ENCODE measurements at regions not wholly inside any gene's neighbourhood (a gene's known extent, or its start where the extent isn't known, plus 50 kb on each side); places are given as distances from the start of the nearest gene placed in this dataset.

DNA sequence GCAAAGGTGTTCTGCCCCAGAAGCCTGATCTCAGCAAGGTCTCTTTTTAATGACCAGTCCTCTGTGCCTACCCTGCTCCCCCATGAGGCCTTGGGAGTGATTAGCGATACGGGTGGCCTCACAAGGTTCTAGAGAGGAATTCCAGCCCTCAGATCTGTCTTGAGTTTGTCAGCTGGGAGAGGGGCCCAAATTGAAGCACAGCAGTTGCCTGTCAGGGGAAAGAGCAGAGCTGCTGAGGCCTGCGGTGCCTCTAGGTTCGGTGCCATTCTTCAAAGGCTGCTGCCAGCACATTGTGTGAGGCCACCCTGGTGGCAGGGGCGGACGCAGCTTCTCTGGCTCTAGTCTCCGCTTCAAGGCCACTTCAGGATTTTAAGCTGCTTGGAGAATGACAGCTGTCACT, 85.7 kb upstream of the GRIA1 start:
- no peak for DNase-seq (ENCODE audit: low spot score)
- TF ChIP-seq, protein P1, sequence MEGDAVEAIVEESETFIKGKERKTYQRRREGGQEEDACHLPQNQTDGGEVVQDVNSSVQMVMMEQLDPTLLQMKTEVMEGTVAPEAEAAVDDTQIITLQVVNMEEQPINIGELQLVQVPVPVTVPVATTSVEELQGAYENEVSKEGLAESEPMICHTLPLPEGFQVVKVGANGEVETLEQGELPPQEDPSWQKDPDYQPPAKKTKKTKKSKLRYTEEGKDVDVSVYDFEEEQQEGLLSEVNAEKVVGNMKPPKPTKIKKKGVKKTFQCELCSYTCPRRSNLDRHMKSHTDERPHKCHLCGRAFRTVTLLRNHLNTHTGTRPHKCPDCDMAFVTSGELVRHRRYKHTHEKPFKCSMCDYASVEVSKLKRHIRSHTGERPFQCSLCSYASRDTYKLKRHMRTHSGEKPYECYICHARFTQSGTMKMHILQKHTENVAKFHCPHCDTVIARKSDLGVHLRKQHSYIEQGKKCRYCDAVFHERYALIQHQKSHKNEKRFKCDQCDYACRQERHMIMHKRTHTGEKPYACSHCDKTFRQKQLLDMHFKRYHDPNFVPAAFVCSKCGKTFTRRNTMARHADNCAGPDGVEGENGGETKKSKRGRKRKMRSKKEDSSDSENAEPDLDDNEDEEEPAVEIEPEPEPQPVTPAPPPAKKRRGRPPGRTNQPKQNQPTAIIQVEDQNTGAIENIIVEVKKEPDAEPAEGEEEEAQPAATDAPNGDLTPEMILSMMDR (IDR thresholded peaks at IDR 0.05; ENCODE audit: extremely low read depth, missing control alignments): no peak

DNA sequence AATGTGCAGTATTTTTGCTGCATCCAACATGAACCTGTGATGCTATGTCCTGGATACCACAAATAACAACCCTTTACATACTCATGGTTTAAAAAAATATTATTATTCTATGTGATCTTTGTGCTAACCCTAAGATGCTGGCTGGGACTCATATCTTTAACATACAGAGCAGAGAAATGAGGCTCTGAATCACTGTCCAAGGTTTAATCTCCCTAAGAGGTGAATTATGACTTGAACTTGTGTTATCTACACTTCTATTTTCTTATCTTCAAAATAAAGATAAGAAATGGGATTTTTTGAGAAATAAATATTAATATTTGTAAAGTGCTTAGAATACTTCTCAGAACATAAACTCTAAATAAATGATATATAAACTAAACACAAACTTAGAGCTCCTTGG, 68.8 kb upstream of the GRIA1 start:
- DNase-seq (ENCODE audit: low spot score): no peak

DNA sequence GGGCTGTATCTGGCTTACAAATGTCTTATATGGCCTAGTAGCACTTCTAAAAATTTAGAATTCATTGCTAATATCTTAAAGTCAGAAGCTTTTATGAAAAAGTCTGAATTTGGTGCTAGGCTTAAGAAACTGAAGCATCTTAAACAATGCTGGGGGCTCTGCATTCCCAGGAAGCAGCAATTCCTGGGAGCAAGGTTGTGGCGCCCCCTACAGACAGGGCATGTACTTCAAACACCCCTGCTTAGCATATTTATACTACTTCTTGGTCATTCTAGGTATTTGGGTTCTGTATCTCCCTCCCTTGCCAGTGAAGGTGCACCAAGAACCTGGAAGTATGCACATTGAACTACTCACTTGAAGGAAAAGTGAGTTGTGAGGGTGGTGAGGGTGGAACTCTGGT, 64.6 kb upstream of the GRIA1 start:
- TF ChIP-seq, protein P1 (IDR thresholded peaks at IDR 0.05; ENCODE audit: extremely low read depth, missing control alignments): no peak
- DNase-seq (ENCODE audit: low spot score): no peak

More for the DNA sequence above, 68.8 kb upstream of the GRIA1 start:
- TF ChIP-seq, protein P1 (IDR thresholded peaks at IDR 0.05; ENCODE audit: extremely low read depth, missing control alignments): no peak

DNA sequence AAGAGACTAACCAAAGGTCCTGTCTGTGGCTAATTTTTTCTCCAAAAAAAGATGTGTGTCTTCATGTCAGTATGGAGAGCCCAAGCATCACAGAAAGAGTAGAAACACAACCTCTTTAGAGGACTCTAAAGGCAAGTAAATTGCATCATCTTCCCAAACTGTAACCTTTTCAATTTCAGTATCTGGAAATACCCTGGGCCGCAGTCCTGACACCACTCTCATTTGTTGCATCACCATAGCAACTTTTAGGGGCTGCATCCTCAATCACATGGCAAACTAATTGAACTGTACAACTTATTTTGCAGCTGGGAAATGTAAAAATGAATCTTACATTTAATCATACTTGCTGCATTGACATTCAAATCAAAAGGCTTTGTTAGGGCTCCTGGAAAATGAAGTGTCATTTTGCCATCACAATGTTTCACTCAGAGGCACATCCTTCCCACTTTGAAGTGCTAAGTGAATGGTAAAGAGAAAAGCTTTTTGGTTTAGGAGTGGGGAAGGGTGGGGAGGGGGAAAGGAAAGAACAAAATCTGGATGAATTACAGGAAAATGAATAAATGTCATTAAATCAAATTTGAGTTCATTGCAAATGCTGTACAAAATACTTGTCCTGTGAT, 60.6 kb upstream of the GRIA1 start:
- TF ChIP-seq, protein P1 (IDR thresholded peaks at IDR 0.05; ENCODE audit: extremely low read depth, missing control alignments): no peak

DNA sequence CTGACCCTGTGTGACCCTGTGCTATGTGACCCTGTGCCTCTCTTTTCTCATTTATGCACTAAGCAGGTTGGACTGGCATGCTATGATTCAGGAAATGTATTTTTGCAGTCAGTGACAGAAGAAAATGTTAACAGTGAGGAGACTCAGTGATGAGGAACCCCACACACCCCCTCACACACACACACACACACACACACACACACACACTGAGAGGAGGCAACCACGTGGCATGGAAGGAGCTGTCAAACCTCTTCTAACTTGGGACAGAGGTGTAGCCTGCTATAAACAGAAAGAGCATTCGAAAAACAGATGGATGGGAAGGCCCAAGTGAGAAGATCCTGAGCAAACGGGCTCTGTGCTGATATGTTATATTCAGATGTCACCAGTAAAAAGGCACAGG, 57.9 kb upstream of the GRIA1 start:
- TF ChIP-seq, protein P1 (IDR thresholded peaks at IDR 0.05; ENCODE audit: extremely low read depth, missing control alignments): no peak
- no peak for DNase-seq (ENCODE audit: low spot score)

More for the DNA sequence above, 60.6 kb upstream of the GRIA1 start:
- peak; percentile 16 for DNase-seq (ENCODE audit: low spot score)

DNA sequence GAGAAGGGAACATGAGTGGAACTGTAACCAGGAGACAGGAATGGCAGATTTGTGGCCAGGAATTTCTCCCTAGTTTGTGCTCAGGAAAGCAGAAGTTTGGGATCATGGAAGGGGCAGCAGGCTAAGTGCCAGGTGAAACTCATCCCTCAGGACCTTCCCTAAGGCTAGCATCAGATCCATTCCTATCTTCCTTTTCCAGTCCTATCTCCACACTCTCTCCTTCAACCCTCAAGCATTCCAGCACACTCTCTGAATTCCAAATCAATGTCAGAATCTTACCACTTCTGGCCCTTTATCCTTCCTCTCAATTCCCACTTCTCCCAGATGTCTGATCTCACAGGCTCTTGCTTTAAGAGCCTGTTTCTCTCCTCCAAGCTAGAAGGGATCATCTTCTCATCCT, 53.2 kb upstream of the GRIA1 start:
- TF ChIP-seq, protein P1 (IDR thresholded peaks at IDR 0.05; ENCODE audit: extremely low read depth, missing control alignments): no peak

DNA sequence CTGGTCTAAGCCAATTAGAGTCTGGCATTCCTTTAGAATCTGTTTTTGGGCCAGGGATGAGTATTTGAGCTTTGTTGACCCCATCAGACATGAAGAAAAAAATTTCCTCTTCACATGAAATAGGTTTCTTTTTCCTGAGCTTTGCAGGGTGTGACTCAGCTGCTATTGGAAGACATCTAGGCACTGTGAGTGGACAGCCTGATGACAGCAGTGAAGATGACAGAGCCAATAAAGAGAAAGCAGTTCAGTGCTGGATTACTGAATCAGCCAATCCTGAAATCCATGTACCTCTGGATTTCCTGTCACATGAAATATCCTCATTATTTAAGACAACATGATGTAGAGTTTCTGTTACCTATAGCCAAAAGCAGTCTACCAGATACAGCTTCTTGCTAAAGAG, 51.3 kb upstream of the GRIA1 start:
- no peak for DNase-seq (ENCODE audit: low spot score)
- TF ChIP-seq, protein P1 (IDR thresholded peaks at IDR 0.05; ENCODE audit: extremely low read depth, missing control alignments): no peak

More for the DNA sequence above, 53.2 kb upstream of the GRIA1 start:
- DNase-seq (ENCODE audit: low spot score): no peak

All from GM20000 (cell line).